HCT116 (cell line): ENCODE measurements at regions not wholly inside any gene's neighbourhood (a gene's known extent, or its start where the extent isn't known, plus 50 kb on each side); places are given as distances from the start of the nearest gene placed in this dataset.

ENCODE experiments used
- ATAC-seq: fragments of 200-7000 bp; cut with Tn5 transposase; 2 replicates; pipeline ENCODE4 v1.9.1; 2020; ENCODE audit warnings: mild to moderate bottlenecking, moderate library complexity
- BruUV-seq: library from RNA; stranded (reverse); fragments of 400-500 nt; replicated peaks from 2 replicates; lab custom pipeline; 2021; lab: Mats Ljungman, UMichigan
- CTCF ChIA-PET: fragments of 300-600 bp; sonication (Branson Sonifier 250); formaldehyde crosslinking; loops from one replicate; lab custom pipeline; 2021; ENCODE audit warnings: antibody characterized with exemption; lab: Charles Lee
- POLR2A ChIA-PET: fragments of 300-600, 350-600 bp; sonication (Branson Sonifier 250); formaldehyde crosslinking; loops from one replicate; lab custom pipeline; 2021; ENCODE audit warnings: antibody characterized with exemption; lab: Charles Lee
- RAD21 ChIA-PET, 2 experiments: fragments of 300-600 bp; sonication (Branson Sonifier 250); formaldehyde crosslinking; loops; one replicate each; lab custom pipeline; 2023; ENCODE audit warnings: low total read pairs in 2 of 2; ENCODE audit not compliant: uncharacterized antibody in 2 of 2, unreplicated experiment in 2 of 2, low non-redundant PET in 1 of 2; lab: Charles Lee
- DNase-seq: peaks from one replicate; pipeline ENCODE4 v3.0.0-alpha.2; 2010; ENCODE audit warnings: low read depth, low spot score
- H2AFZ ChIP-seq: fragments of 200-600 bp; shearing (Covaris generic), sonication (generic); 2 replicates; pipeline ENCODE4 v1.6.1; 2017; ENCODE audit warnings: low read depth, mixed run types, mixed read lengths, antibody characterized with exemption, low read length; ENCODE audit not compliant: poor library complexity, severe bottlenecking
- H3K27ac ChIP-seq: 2 replicates; pipeline ENCODE4 v1.5.1; 2012; ENCODE audit warnings: low read depth, low read length
- H3K27me3 ChIP-seq: fragments of 200-600 bp; sonication (generic); 2 replicates; pipeline ENCODE4 v1.6.1; 2016; ENCODE audit warnings: mixed run types, low read length, mixed read lengths; ENCODE audit not compliant: insufficient read depth
- H3K36me3 ChIP-seq, 2 experiments: fragments of 200-500 bp in 1 of 2; fragments of 200-600 bp in 1 of 2; sonication (Bioruptor generic) in 1 of 2; sonication (generic) in 1 of 2; 2 replicates each; pipeline versions ENCODE4 v1.5.1 to v1.6.1; 2014 to 2016; ENCODE audit warnings: low read length in 2 of 2, inconsistent platforms in 1 of 2, mixed read lengths in 1 of 2, mixed run types in 1 of 2; ENCODE audit not compliant: insufficient read depth in 2 of 2, control insufficient read depth in 1 of 2
- H3K4me1 ChIP-seq, 2 experiments: fragments of 200-600 bp in 1 of 2; sonication (generic) in 1 of 2; 2 replicates each; pipeline versions ENCODE4 v1.5.1 to v1.6.1; 2012 to 2017; ENCODE audit warnings: low read length in 2 of 2, inconsistent platforms in 1 of 2, mild to moderate bottlenecking in 1 of 2, mixed read lengths in 1 of 2, mixed run types in 1 of 2, moderate library complexity in 1 of 2; ENCODE audit not compliant: insufficient read depth in 2 of 2, control insufficient read depth in 1 of 2
- H3K4me2 ChIP-seq: fragments of 200-600 bp; sonication (generic); 2 replicates; pipeline ENCODE4 v1.6.1; 2017; ENCODE audit warnings: mixed run types, low read length, mixed read lengths
- H3K4me3 ChIP-seq, 2 experiments: fragments of 200-600 bp in 1 of 2; sonication (generic) in 1 of 2; replicated peaks in 1 of 2; 2 replicates each; pipeline ENCODE4 v1.5.1; 2011 to 2016; ENCODE audit warnings: low read length in 2 of 2, control low read depth in 1 of 2, low read depth in 1 of 2, mild to moderate bottlenecking in 1 of 2, mixed read lengths in 1 of 2, mixed run types in 1 of 2
- H3K79me2 ChIP-seq: fragments of 200-600 bp; sonication (generic); 2 replicates; pipeline ENCODE4 v1.6.1; 2017; ENCODE audit warnings: mild to moderate bottlenecking, mixed run types, low read length, moderate library complexity, mixed read lengths; ENCODE audit not compliant: insufficient read depth
- H3K9ac ChIP-seq: fragments of 200-600 bp; sonication (generic); 2 replicates; pipeline ENCODE4 v1.6.1; 2016; ENCODE audit warnings: low read length, mixed read lengths
- H3K9me2 ChIP-seq: fragments of 200-600 bp; sonication (generic), shearing (Covaris generic); 2 replicates; pipeline ENCODE4 v1.6.1; 2017; ENCODE audit warnings: mixed run types, mild to moderate bottlenecking, moderate library complexity; ENCODE audit not compliant: insufficient read depth
- H3K9me3 ChIP-seq, 2 experiments: fragments of 200-500 bp in 1 of 2; fragments of 200-600 bp in 1 of 2; sonication (Bioruptor generic) in 1 of 2; sonication (generic) in 1 of 2; 2 replicates each; pipeline ENCODE4 v1.6.1; 2014 to 2017; ENCODE audit warnings: low read length in 2 of 2, mixed read lengths in 2 of 2, inconsistent platforms in 1 of 2, low read depth in 1 of 2, mild to moderate bottlenecking in 1 of 2, mixed run types in 1 of 2, moderate library complexity in 1 of 2; ENCODE audit not compliant: control insufficient read depth in 1 of 2, insufficient read depth in 1 of 2
- H4K20me1 ChIP-seq: fragments of 200-600 bp; sonication (generic), shearing (Covaris generic); 2 replicates; pipeline ENCODE4 v1.6.1; 2017; ENCODE audit warnings: mixed run types, mild to moderate bottlenecking, moderate library complexity; ENCODE audit not compliant: insufficient read depth
- CBX3 ChIP-seq: IDR thresholded peaks from 2 replicates; pipeline ENCODE4 v1.6.1; 2012; ENCODE audit warnings: low read depth
- CEBPB ChIP-seq: IDR thresholded peaks from 2 replicates; pipeline ENCODE4 v1.6.1; 2012; ENCODE audit warnings: low read depth
- EGR1 ChIP-seq: IDR thresholded peaks from 2 replicates; pipeline ENCODE4 v1.6.1; 2012; ENCODE audit warnings: low read depth
- ELF1 ChIP-seq: IDR thresholded peaks from 2 replicates; pipeline ENCODE4 v1.6.1; 2012; ENCODE audit warnings: low read depth, borderline replicate concordance
- EZH2 ChIP-seq: fragments of 200-600 bp; sonication (generic); IDR thresholded peaks from 2 replicates; pipeline ENCODE4 v1.6.1; 2017; ENCODE audit warnings: antibody characterized with exemption, mixed run types
- EZH2phosphoT487 ChIP-seq: fragments of 200-600 bp; IDR thresholded peaks from 2 replicates; pipeline ENCODE4 v1.6.1; 2018; ENCODE audit warnings: antibody characterized with exemption, borderline replicate concordance
- FOSL1 ChIP-seq: IDR thresholded peaks from 2 replicates; pipeline ENCODE4 v1.6.1; 2012; ENCODE audit warnings: low read depth
- MAX ChIP-seq: IDR thresholded peaks from 2 replicates; pipeline ENCODE4 v1.6.1; 2012
- POLR2AphosphoS5 ChIP-seq: IDR thresholded peaks from 2 replicates; pipeline ENCODE4 v1.6.1; 2011; ENCODE audit warnings: mild to moderate bottlenecking, low read depth, low read length, moderate library complexity
- RAD21 ChIP-seq: IDR thresholded peaks from 2 replicates; pipeline ENCODE4 v1.6.1; 2012; ENCODE audit warnings: low read depth, mild to moderate bottlenecking
- SIN3A ChIP-seq: IDR thresholded peaks from 2 replicates; pipeline ENCODE4 v1.6.1; 2012; ENCODE audit warnings: low read depth
- SP1 ChIP-seq: IDR thresholded peaks from 2 replicates; pipeline ENCODE4 v1.6.1; 2012; ENCODE audit warnings: low read depth
- SRF ChIP-seq: IDR thresholded peaks from 2 replicates; pipeline ENCODE4 v1.6.1; 2012; ENCODE audit warnings: low read depth
- ZBTB33 ChIP-seq: IDR thresholded peaks from 2 replicates; pipeline ENCODE4 v1.6.1; 2011; ENCODE audit warnings: mild to moderate bottlenecking, low read length, moderate library complexity; ENCODE audit not compliant: insufficient replicate concordance; ENCODE audit errors: extremely low read depth
- ZNF274 ChIP-seq: fragments of 200-500 bp; sonication (Bioruptor generic); IDR thresholded peaks from 2 replicates; pipeline ENCODE4 v1.6.1; 2014; ENCODE audit warnings: mild to moderate bottlenecking, low read depth, low read length, inconsistent platforms
- intact Hi-C: fragments of 100-400 bp; cut with micrococcal nuclease; formaldehyde crosslinking; loops from 2 replicates; pipeline ENCODE4 v1.10.0; 2022
- TF ChIP-seq, protein P1 (sequence below): IDR thresholded peaks from 2 replicates; pipeline ENCODE4 v1.6.1; 2012

DNA sequence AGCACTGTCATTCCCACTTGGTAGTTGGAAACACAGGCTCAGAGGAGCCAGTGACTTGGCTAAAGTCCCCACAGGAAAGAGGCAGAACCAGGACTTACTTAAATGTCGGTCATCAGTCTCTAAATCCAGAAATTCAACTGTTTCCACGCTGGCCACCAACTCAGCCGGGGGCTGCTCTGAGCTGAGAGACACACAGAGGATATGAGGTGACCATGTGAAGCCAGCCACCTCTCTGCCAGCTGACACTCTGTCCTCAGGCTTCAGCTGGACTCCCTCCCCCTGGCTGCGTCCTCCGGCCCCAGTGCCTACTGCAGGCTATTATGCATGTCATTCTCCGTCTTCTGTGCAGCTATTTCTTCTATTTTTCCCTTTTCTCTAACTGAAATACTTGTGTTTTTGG is 168.9 kb downstream of the ANKRD30B start:
- Histone ChIP-seq H3K4me2 (no peak overlapping the region), H3K9ac (no peak overlapping the region), H2AFZ (no peak overlapping the region), H3K27ac (no peak overlapping the region), H3K79me2 (no peaks in the 10 kb centered on the region), H3K36me3 (no peaks in the 10 kb centered on the region), H3K4me1 (no peaks in the 10 kb centered on the region), H4K20me1 (no peaks in the 10 kb centered on the region), H3K9me3 (peaks cover 14 to 33% of the 10 kb centered on the region in 2 experiments; a peak in 2 of 4 replicates), H3K9me2 (no peaks in the 10 kb centered on the region), H3K27me3 (no peaks in the 10 kb centered on the region), H3K4me3 (no peak overlapping the region)
- RAD21 ChIA-PET: no interaction called here
- CTCF ChIA-PET: no interaction called here
- ATAC-seq: no peak
- no peak for TF ChIP-seq SP1
- no peak for TF ChIP-seq EZH2phosphoT487
- TF ChIP-seq, protein P1, sequence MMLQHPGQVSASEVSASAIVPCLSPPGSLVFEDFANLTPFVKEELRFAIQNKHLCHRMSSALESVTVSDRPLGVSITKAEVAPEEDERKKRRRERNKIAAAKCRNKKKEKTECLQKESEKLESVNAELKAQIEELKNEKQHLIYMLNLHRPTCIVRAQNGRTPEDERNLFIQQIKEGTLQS: no peak
- TF ChIP-seq CEBPB: no peak
- no peak for TF ChIP-seq RAD21
- TF ChIP-seq ZNF274: no peak
- TF ChIP-seq SIN3A: no peak
- no peak for TF ChIP-seq SRF
- TF ChIP-seq MAX: no peak
- no peak for TF ChIP-seq POLR2AphosphoS5
- no peak for TF ChIP-seq EGR1
- TF ChIP-seq EZH2: no peak
- TF ChIP-seq CBX3: no peak
- no peak for DNase-seq
- BruUV-seq: no TSS peak
- POLR2A ChIA-PET: no interaction called here
- intact Hi-C loops: no loop called here

GRCh38 chr18:14917311-14917710 is 169.3 kb downstream of the ANKRD30B start:
- ChIA-PET POLR2A (no interaction called here), RAD21 (no interaction called here), CTCF (no interaction called here)
- Histone ChIP-seq H3K4me2 (no peak overlapping the region), H3K9ac (no peak overlapping the region), H3K27me3 (no peaks in the 10 kb centered on the region), H3K79me2 (no peaks in the 10 kb centered on the region), H2AFZ (no peak overlapping the region), H3K9me2 (no peaks in the 10 kb centered on the region), H3K9me3 (peaks cover 14 to 33% of the 10 kb centered on the region in 2 experiments; a peak in 2 of 4 replicates), H4K20me1 (no peaks in the 10 kb centered on the region), H3K27ac (no peak overlapping the region), H3K36me3 (no peaks in the 10 kb centered on the region), H3K4me1 (no peaks in the 10 kb centered on the region), H3K4me3 (no peak overlapping the region)
- DNase-seq: no peak
- intact Hi-C loops: no loop called here
- no peak for ATAC-seq
- TF ChIP-seq ELF1: no peak
- TF ChIP-seq CEBPB: no peak
- TF ChIP-seq CBX3: no peak
- no peak for TF ChIP-seq ZBTB33
- no peak for TF ChIP-seq RAD21
- TF ChIP-seq POLR2AphosphoS5: no peak
- no peak for TF ChIP-seq ZNF274
- TF ChIP-seq, protein P1: no peak
- no peak for TF ChIP-seq FOSL1
- no peak for TF ChIP-seq EZH2phosphoT487
- TF ChIP-seq SRF: no peak
- no TSS peak for BruUV-seq
